ENCODE measurements at regions not wholly inside any gene's neighbourhood (a gene's known extent, or its start where the extent isn't known, plus 50 kb on each side); places are given as distances from the start of the nearest gene placed in this dataset.
"Not testable (repeated sequence)": the region's sequence is repeated elsewhere in the genome, so short reads cannot be mapped to it uniquely, and the experiment has no call there.

- no peak for DNase-seq (ENCODE audit: extremely low spot score)
- ChIA-PET POLR2A (interaction anchor here (0.8 to 6.3 kb wide), 11 partner anchors 11 to 1786 kb away, joined by 3 to 195 read pairs (median 11); a partner anchor contains a TSS), CTCF (interaction anchor here (0.7 to 10.2 kb wide), 15 partner anchors 10 to 1211 kb away, joined by 3 to 101 read pairs (median 4); a partner anchor contains a TSS)
Measured at GRCh38 chr6:27806981-27807440, 105.2 kb downstream of the OR2B2 start.

GRCh38 chr6:27805347-27805746 lies 106.8 kb downstream of the OR2B2 start:
- no peak for DNase-seq (ENCODE audit: extremely low spot score)
- CTCF ChIA-PET: interaction anchor here (1.3 to 10.2 kb wide), 4 partner anchors 8 to 90 kb away, joined by 11 to 101 read pairs (median 18); a partner anchor contains a TSS
- POLR2A ChIA-PET: no interaction called here
- TF ChIP-seq CTCF (IDR thresholded peaks at IDR 0.05; ENCODE audit: control extremely low read depth, extremely low read depth, low read depth, missing control alignments): no peak

More at GRCh38 chr6:27806981-27807440, 105.2 kb downstream of the OR2B2 start:
- TF ChIP-seq CTCF (IDR thresholded peaks at IDR 0.05; ENCODE audit: control extremely low read depth, extremely low read depth, low read depth, missing control alignments): peak; percentile 16

- ChIA-PET CTCF (interaction anchor here (3.0 kb wide), 1 partner anchor 32 kb away, joined by 9 read pairs; no protein-coding TSS in a partner anchor), POLR2A (no interaction called here)
- TF ChIP-seq CTCF (IDR thresholded peaks at IDR 0.05; ENCODE audit: control extremely low read depth, extremely low read depth, low read depth, missing control alignments): no peak
- DNase-seq (ENCODE audit: extremely low spot score): no peak
Measured at GRCh38 chr6:27804851-27805250, 107.3 kb downstream of the OR2B2 start.

- no peak for TF ChIP-seq CTCF (IDR thresholded peaks at IDR 0.05; ENCODE audit: control extremely low read depth, extremely low read depth, low read depth, missing control alignments)
- POLR2A ChIA-PET: interaction anchor here (0.6 kb wide), 1 partner anchor 73 kb away, joined by 4 read pairs; no protein-coding TSS in a partner anchor
- no peak for DNase-seq (ENCODE audit: extremely low spot score)
- CTCF ChIA-PET: interaction anchor here (0.8 to 2.1 kb wide), 4 partner anchors 9 to 95 kb away, joined by 3 to 5 read pairs (median 4); a partner anchor contains a TSS
Measured at GRCh38 chr6:27800731-27801373, 111.3 kb downstream of the OR2B2 start.

- ChIA-PET CTCF (interaction anchor here (1.3 to 2.0 kb wide), 5 partner anchors 10 to 671 kb away, joined by 3 to 24 read pairs (median 6); a partner anchor contains a TSS), POLR2A (no interaction called here)
- no peak for DNase-seq (ENCODE audit: extremely low spot score)
- TF ChIP-seq CTCF (IDR thresholded peaks at IDR 0.05; ENCODE audit: control extremely low read depth, extremely low read depth, low read depth, missing control alignments): no peak
Measured at GRCh38 chr6:27797960-27798359, 114.2 kb downstream of the OR2B2 start.

- ChIA-PET POLR2A (interaction anchor here (0.5 to 1.6 kb wide), 6 partner anchors 11 to 213 kb away, joined by 3 to 11 read pairs (median 4); a partner anchor contains a TSS), CTCF (interaction anchor here (0.6 to 4.0 kb wide), 29 partner anchors 9 to 1244 kb away, joined by 3 to 39 read pairs (median 4); partner anchors contain the start of gene POM121L2)
- not testable (repeated sequence) for DNase-seq (ENCODE audit: extremely low spot score)
Measured at GRCh38 chr6:27796736-27797481, 115.3 kb downstream of the OR2B2 start.
